ENCODE measurements at regions not wholly inside any gene's neighbourhood (a gene's known extent, or its start where the extent isn't known, plus 50 kb on each side); places are given as distances from the start of the nearest gene placed in this dataset.

DNA sequence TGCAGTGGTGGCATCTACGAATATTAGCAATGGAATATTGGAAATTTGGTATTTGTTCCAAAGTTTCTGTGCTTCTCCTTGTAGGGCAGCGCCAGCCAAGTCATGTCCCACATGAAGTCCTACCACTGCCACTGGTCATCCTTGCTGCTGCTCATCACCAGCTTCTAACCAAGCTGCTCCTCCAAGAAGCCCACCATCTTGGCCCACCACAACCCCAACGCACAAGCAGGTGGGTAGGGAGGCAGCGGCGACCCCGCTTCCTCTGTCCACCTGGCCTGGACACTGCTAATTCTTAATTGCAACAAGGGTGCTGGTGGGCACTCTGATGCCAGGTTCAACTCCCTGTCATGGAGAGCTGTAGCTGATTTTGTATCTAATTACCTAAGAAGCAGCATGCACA is 291.2 kb upstream of the LYPLAL1 start:
- Histone ChIP-seq H3K4me2 (no peak overlapping the region), H3K27ac (no peak overlapping the region), H3K4me1 (peaks cover 0 to 13% (median 0%) of the 10 kb centered on the region in 10 experiments; a peak in 6 of 20 replicates), H4K20me1 (no peaks in the 10 kb centered on the region), H3K36me3 (no peaks in the 10 kb centered on the region), H3K4me3 (no peak overlapping the region), H3K27me3 (no peaks in the 10 kb centered on the region), H3K9me3 (replicated peaks in 1 of 11) (peaks cover 0 to 17% (median 0%) of the 10 kb centered on the region in 11 experiments; a peak in 3 of 22 replicates), H3K9ac (no peak overlapping the region)
- TF ChIP-seq Cebpa-rat (IDR thresholded peaks at IDR 0.05): no peak

DNA sequence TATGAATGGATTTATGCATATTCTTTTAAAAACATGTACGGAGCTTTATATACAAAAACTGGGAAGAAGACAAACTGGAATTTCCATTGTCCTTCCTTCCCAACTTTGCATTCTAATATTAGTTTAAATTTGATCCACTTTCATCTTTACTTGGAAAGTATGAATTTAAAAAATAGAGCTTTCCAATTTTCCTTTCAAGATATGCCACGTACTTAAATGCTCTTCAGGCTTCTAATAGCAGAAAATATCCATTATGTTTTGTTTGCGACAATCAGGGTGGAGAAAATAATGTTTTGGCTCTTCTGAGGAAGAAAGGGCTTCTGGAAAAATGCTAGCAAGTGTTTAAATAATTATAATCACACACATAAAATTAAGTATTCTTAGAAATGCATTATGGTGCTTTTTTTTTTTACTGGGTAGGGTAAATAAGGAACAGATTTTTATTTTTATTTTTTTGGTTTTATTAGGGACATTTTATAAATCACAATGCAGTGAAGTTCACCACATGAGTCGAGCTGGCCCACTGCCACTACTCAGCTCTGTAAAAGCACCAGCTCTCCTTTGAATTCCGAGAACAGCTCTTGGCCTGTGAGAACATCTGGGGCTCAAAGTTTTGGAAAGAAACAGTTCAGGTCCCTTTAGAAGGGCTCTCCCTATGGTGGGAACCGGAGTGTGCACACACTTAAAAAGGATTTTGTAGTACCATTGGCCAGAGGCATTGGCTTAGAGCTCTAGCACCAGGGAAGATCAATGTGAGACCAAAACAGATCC is 287.4 kb upstream of the LYPLAL1 start:
- no peak overlapping the region for H3K9ac ChIP-seq
- no peaks in the 10 kb centered on the region for H3K36me3 ChIP-seq
- H3K4me1 ChIP-seq: no peaks in the 10 kb centered on the region
- H3K9me3 ChIP-seq (replicated peaks in 1 of 11): peaks cover 0 to 17% (median 0%) of the 10 kb centered on the region in 11 experiments; a peak in 3 of 22 replicates
- H3K27ac ChIP-seq: no peak overlapping the region
- H3K4me2 ChIP-seq: no peak overlapping the region
- H3K27me3 ChIP-seq: no peaks in the 10 kb centered on the region
- no peak for TF ChIP-seq Cebpa-rat (IDR thresholded peaks at IDR 0.05)
- no peak overlapping the region for H3K4me3 ChIP-seq
- H4K20me1 ChIP-seq: no peaks in the 10 kb centered on the region

DNA sequence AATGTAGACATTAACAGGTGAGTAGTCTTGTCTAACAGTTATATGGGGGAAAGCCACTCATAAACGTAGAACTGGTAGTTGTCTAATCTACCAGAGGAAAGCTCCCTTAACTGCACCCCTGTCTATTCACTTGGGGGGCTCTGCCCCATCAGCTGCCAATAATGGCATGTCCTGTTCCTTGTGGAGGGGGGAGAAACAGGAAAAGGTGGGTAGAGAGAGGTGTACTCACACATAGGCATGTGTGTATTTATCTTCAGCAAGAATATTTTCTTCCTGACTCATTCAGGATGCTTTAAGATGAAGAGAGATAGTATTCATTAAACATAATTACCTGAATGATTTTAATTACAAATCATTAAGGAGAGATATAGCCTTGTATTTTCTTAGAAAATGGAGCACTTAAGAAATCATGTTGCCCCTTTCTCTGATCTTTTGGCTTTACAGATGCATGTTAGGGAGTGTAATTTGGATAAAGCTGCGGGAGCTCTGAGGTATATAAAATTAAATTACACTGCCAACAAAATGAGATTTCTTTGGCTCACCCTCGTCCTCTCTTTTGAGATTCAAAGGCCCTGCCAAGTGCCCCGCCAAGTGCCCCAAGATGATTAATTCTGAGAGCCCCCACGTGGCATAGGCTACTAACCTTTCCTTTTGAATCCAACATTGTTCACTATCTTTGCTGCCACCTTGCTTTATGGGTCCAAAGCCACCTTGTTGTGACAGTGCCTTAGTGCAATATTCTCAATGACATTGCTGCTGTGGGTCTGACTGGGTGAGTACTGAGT is 286.3 kb upstream of the LYPLAL1 start:
- peaks cover 0 to 17% (median 0%) of the 10 kb centered on the region in 11 experiments; a peak in 3 of 22 replicates for H3K9me3 ChIP-seq (replicated peaks in 1 of 11)
- no peak overlapping the region for H3K4me3 ChIP-seq
- no peak for TF ChIP-seq Cebpa-rat (IDR thresholded peaks at IDR 0.05)
- no peaks in the 10 kb centered on the region for H3K27me3 ChIP-seq
- H4K20me1 ChIP-seq: no peaks in the 10 kb centered on the region
- no peak overlapping the region for H3K4me2 ChIP-seq
- H3K27ac ChIP-seq: no peak overlapping the region
- no peaks in the 10 kb centered on the region for H3K4me1 ChIP-seq
- H3K9ac ChIP-seq: no peak overlapping the region
- no peaks in the 10 kb centered on the region for H3K36me3 ChIP-seq

DNA sequence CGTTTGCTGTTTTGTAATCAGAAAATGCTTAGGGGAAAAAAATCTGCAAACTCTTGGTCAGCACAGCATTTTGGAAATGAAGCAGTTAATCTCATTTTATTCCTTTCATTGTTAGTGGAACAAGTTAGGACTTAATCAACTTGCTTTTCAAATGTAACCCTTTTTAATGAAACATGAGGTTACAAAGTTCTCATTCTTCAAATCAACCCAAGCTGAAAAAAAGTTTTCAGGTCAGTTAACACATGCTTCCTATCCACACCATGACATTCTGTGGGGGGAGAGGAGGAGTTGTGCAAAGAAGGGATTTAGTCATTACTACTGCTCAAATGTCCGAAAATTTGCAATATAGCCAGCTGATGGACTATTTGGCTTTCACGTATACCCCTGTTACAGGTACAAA is 283.2 kb upstream of the LYPLAL1 start:
- H3K27me3 ChIP-seq: no peaks in the 10 kb centered on the region
- no peak for TF ChIP-seq Cebpa-rat (IDR thresholded peaks at IDR 0.05)
- H3K9me3 ChIP-seq (replicated peaks in 1 of 11): no peaks in the 10 kb centered on the region

DNA sequence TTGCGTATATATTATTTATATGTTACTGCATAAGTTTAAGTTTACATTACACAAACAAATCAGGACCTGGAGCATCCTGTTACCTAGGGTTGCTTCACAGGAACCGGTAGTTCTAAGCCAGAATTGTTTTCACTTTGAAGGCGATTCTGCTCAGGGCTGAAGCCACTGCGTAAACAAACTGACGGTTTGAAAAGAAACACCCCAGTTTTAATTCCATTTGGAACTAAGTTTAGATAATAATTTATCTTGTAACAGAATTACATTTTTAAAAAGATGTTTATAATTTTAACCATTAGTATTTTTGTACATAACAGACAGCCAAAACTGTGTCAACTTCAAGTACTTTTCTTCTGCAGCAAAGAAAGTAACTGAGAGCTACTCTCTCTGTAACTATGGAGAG is 282.1 kb upstream of the LYPLAL1 start:
- Histone ChIP-seq H3K4me2 (no peak overlapping the region), H3K9me3 (replicated peaks in 1 of 11) (no peaks in the 10 kb centered on the region), H3K4me3 (no peak overlapping the region), H3K4me1 (no peaks in the 10 kb centered on the region), H3K36me3 (no peaks in the 10 kb centered on the region), H3K27ac (no peak overlapping the region), H3K9ac (no peak overlapping the region), H3K27me3 (no peaks in the 10 kb centered on the region), H4K20me1 (no peaks in the 10 kb centered on the region)
- TF ChIP-seq Cebpa-rat (IDR thresholded peaks at IDR 0.05): no peak

More for the DNA sequence above, 283.2 kb upstream of the LYPLAL1 start:
- Histone ChIP-seq H3K4me2 (no peak overlapping the region), H3K9ac (no peak overlapping the region), H3K4me1 (no peaks in the 10 kb centered on the region), H4K20me1 (no peaks in the 10 kb centered on the region), H3K36me3 (no peaks in the 10 kb centered on the region), H3K4me3 (no peak overlapping the region), H3K27ac (no peak overlapping the region)

DNA sequence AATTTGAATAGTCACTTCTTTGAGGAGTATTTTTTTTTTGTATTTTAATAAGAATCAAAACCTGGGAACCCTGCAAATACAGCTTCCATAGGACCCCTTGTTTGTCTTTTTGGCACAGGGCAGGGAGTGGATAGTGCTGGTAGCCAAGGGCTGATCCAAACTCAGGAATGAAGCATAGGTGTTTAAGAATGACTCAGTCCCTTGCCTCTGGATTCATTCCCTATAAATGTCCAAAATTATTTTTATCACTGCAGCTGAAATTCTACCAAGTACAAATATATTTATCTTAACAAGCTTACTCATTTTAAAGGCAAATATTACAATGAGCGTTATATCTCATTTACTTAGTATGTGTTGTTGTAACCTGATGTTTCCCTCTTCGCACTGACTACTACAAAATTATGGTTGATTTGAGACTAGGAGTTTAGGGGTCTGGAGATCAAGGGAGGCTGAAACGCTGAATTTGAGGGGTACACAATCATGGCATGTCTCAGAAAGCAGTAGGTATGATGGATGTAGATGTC is 278.6 kb upstream of the LYPLAL1 start:
- no peak for TF ChIP-seq Cebpa-rat (IDR thresholded peaks at IDR 0.05)
- Histone ChIP-seq H3K9ac (no peak overlapping the region), H3K9me3 (replicated peaks in 1 of 11) (no peaks in the 10 kb centered on the region), H3K4me1 (no peaks in the 10 kb centered on the region), H3K4me2 (no peak overlapping the region), H3K27me3 (no peaks in the 10 kb centered on the region), H3K4me3 (no peak overlapping the region), H3K36me3 (no peaks in the 10 kb centered on the region), H3K27ac (no peak overlapping the region), H4K20me1 (no peaks in the 10 kb centered on the region)

DNA sequence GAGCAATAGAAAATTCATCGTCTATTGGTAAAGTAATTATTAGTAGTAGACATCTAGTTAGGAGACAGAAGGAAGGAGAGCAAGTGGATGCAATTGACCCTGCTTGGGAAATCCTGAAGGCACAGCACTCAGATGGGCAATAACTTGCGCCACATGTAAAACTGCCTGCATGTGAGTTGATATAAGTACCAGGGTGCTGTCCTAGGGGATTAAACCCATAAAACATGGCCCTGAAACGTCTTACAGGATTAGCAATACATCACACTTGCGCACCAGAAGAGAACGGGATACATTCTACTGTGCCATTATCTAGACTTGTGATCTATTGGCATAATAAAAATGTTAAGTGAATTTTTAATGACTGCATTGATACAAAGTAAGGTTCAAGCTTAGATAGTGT is 277.5 kb upstream of the LYPLAL1 start:
- Histone ChIP-seq H3K36me3 (no peaks in the 10 kb centered on the region), H3K9ac (no peak overlapping the region), H3K4me3 (no peak overlapping the region), H3K4me2 (no peak overlapping the region), H3K9me3 (replicated peaks in 1 of 11) (no peaks in the 10 kb centered on the region), H3K27me3 (no peaks in the 10 kb centered on the region), H3K4me1 (no peaks in the 10 kb centered on the region), H3K27ac (no peak overlapping the region), H4K20me1 (no peaks in the 10 kb centered on the region)
- no peak for TF ChIP-seq Cebpa-rat (IDR thresholded peaks at IDR 0.05)

DNA sequence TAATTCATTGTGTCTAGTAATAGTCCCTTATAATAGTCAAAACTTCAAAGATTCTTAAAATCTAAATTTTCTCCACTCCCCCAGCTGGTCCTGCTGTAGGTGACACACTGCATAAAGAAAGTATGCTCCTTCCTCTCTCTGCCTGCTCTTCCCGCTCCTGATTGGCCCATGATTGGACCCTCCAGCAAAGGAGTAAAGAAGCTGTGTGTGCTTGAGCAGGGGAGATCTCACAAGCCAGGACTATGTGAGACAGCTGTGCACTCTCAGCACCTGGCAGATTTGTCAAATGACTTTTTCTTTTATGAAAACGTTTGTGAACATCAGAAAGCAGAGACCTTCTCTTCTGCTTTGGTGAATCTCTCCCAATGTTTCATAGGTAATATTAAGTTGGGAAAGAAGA is 274.8 kb upstream of the LYPLAL1 start:
- TF ChIP-seq Cebpa-rat (IDR thresholded peaks at IDR 0.05): no peak
- no peak overlapping the region for H3K4me3 ChIP-seq

DNA sequence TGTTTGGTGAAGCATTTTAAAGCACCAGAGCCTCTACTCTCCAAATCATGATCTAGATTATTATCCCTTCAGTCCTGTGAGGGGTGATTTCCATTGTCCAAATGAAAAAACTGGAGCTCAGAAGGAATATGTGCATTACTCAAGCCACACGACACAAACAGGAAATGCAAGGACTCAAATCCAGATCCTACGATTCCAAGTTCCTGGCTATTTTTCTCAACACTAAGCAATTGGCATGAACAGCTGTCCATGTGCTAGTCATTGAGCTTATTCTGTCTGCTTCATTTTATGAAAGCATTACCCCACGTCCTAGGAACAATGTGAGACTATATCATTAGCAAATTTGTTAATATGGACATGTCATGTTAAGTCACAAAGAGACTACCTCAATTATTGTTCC is 273.1 kb upstream of the LYPLAL1 start:
- no peaks in the 10 kb centered on the region for H4K20me1 ChIP-seq
- H3K9ac ChIP-seq: no peak overlapping the region
- H3K9me3 ChIP-seq (replicated peaks in 1 of 11): no peaks in the 10 kb centered on the region
- no peak overlapping the region for H3K4me3 ChIP-seq
- no peaks in the 10 kb centered on the region for H3K36me3 ChIP-seq
- H3K27me3 ChIP-seq: no peaks in the 10 kb centered on the region
- TF ChIP-seq Cebpa-rat (IDR thresholded peaks at IDR 0.05): no peak
- no peak overlapping the region for H3K4me2 ChIP-seq
- H3K4me1 ChIP-seq: peaks cover 4 to 8% (median 5%) of the 10 kb centered on the region in 10 experiments; a peak in 13 of 20 replicates
- H3K27ac ChIP-seq: no peak overlapping the region

More for the DNA sequence above, 274.8 kb upstream of the LYPLAL1 start:
- no peaks in the 10 kb centered on the region for H3K4me1 ChIP-seq
- H3K9ac ChIP-seq: no peak overlapping the region
- no peak overlapping the region for H3K4me2 ChIP-seq
- no peaks in the 10 kb centered on the region for H3K36me3 ChIP-seq
- H4K20me1 ChIP-seq: no peaks in the 10 kb centered on the region
- no peaks in the 10 kb centered on the region for H3K27me3 ChIP-seq
- no peak overlapping the region for H3K27ac ChIP-seq
- no peaks in the 10 kb centered on the region for H3K9me3 ChIP-seq (replicated peaks in 1 of 11)

Measured in BLaER1 treated with 17β-estradiol and CSF1 and Interleukin-3, amounts not matched to agents 10 nM and 100 nM (cell line).